GM19467 (cell line): ENCODE measurements at regions not wholly inside any gene's neighbourhood (a gene's known extent, or its start where the extent isn't known, plus 50 kb on each side); places are given as distances from the start of the nearest gene placed in this dataset.

Experiments
- ATAC-seq: cut with Tn5 transposase; IDR thresholded peaks from one replicate; pipeline ENCODE4 v1.9.1; 2021; ENCODE audit warnings: mild to moderate bottlenecking, moderate library complexity; ENCODE audit not compliant: unreplicated experiment

GRCh38 chr7:119348491-119348890 lies 924.5 kb upstream of the KCND2 start:
- no peak for ATAC-seq

GRCh38 chr7:119350334-119350733 lies 922.6 kb upstream of the KCND2 start:
- ATAC-seq, result no peak

- no peak for ATAC-seq
Observed at GRCh38 chr7:119351320-119351719, 921.7 kb upstream of the KCND2 start.

GRCh38 chr7:119374436-119374835 lies 898.5 kb upstream of the KCND2 start:
- no peak for ATAC-seq

GRCh38 chr7:119377861-119378260 lies 895.1 kb upstream of the KCND2 start:
- ATAC-seq, result no peak

- no peak for ATAC-seq
Observed at GRCh38 chr7:119382726-119383125, 890.2 kb upstream of the KCND2 start.

GRCh38 chr7:119395024-119395423 lies 878.0 kb upstream of the KCND2 start:
- ATAC-seq, result no peak

- peak; percentile 94 for ATAC-seq
Observed at GRCh38 chr7:119397156-119397555, 875.8 kb upstream of the KCND2 start.

- no peak for ATAC-seq
Observed at GRCh38 chr7:119408596-119408995, 864.4 kb upstream of the KCND2 start.

GRCh38 chr7:119413314-119413805 lies 859.6 kb upstream of the KCND2 start:
- ATAC-seq, result no peak

- no peak for ATAC-seq
Observed at GRCh38 chr7:119415682-119416081, 857.3 kb upstream of the KCND2 start.

- ATAC-seq, result no peak
Observed at GRCh38 chr7:119421657-119422056, 851.3 kb upstream of the KCND2 start.

GRCh38 chr7:119436882-119437281 lies 836.1 kb upstream of the KCND2 start:
- no peak for ATAC-seq

- ATAC-seq, result no peak
Observed at GRCh38 chr7:119438315-119438714, 834.7 kb upstream of the KCND2 start.

- ATAC-seq, result no peak
Observed at GRCh38 chr7:119439192-119439591, 833.8 kb upstream of the KCND2 start.

GRCh38 chr7:119452401-119452800 lies 820.6 kb upstream of the KCND2 start:
- ATAC-seq, result no peak

- no peak for ATAC-seq
Observed at GRCh38 chr7:119465798-119466305, 807.1 kb upstream of the KCND2 start.

- no peak for ATAC-seq
Observed at GRCh38 chr7:119472408-119473038, 800.5 kb upstream of the KCND2 start.

- ATAC-seq, result peak; percentile 92
Observed at GRCh38 chr7:119482209-119482608, 790.8 kb upstream of the KCND2 start.

- no peak for ATAC-seq
Observed at GRCh38 chr7:119482671-119483070, 790.3 kb upstream of the KCND2 start.

GRCh38 chr7:119483364-119483763 lies 789.6 kb upstream of the KCND2 start:
- ATAC-seq, result no peak

- ATAC-seq, result no peak
Observed at GRCh38 chr7:119514326-119514725, 758.6 kb upstream of the KCND2 start.

GRCh38 chr7:119515214-119515613 lies 757.8 kb upstream of the KCND2 start:
- no peak for ATAC-seq
